Skin of body (tissue), 2 donors: ENCODE measurements at regions not wholly inside any gene's neighbourhood (a gene's known extent, or its start where the extent isn't known, plus 50 kb on each side); places are given as distances from the start of the nearest gene placed in this dataset. TPM values are rescaled to one million over a fixed set of nuclear protein-coding genes. Genes with fewer than 3 reads are reported as not detected.
"Not testable (repeated sequence)": the region's sequence is repeated elsewhere in the genome, so short reads cannot be mapped to it uniquely, and the experiment has no call there.

ENCODE experiments used
- DNase-seq: peaks from one replicate; lab custom pipeline; 2025; lab: John Stamatoyannopoulos, UW
- small RNA-seq: library from RNA; depleted of rRNA; stranded (forward); fragments of <200 nt; gene quantifications from one replicate; pipeline ENCODE3, GENCODE V24; 2014; ENCODE audit warnings: low replicate concordance

- DNase-seq = no peak
Observed at GRCh38 chr5:101067429-101067828, 164.3 kb upstream of the ST8SIA4 start.

- no peak for DNase-seq
Observed at GRCh38 chr5:101062902-101063301, 159.8 kb upstream of the ST8SIA4 start.

- no peak for DNase-seq
Observed at GRCh38 chr5:101047181-101047580, 144.1 kb upstream of the ST8SIA4 start.

- no peak for DNase-seq
Observed at GRCh38 chr5:101045689-101046088, 142.6 kb upstream of the ST8SIA4 start.

- not testable (repeated sequence) for DNase-seq
Observed at GRCh38 chr5:101040002-101040401, 136.9 kb upstream of the ST8SIA4 start.

GRCh38 chr5:101036778-101037177 lies 133.7 kb upstream of the ST8SIA4 start:
- no peak for DNase-seq

GRCh38 chr5:101035425-101035824 lies 132.3 kb upstream of the ST8SIA4 start:
- no peak for DNase-seq

- DNase-seq = no peak
Observed at GRCh38 chr5:101024299-101024698, 121.2 kb upstream of the ST8SIA4 start.

- no peak for DNase-seq
Observed at GRCh38 chr5:101018299-101018698, 115.2 kb upstream of the ST8SIA4 start.

GRCh38 chr5:101012880-101013279 lies 109.8 kb upstream of the ST8SIA4 start:
- DNase-seq = no peak

GRCh38 chr5:101009758-101010519 lies 106.9 kb upstream of the ST8SIA4 start:
- no peak for DNase-seq

GRCh38 chr5:100992354-100992753 lies 89.3 kb upstream of the ST8SIA4 start:
- no peak for DNase-seq

- not testable (repeated sequence) for DNase-seq
Observed at GRCh38 chr5:100983601-100984000, 80.5 kb upstream of the ST8SIA4 start.

- no peak for DNase-seq
Observed at GRCh38 chr5:100974082-100974481, 71.0 kb upstream of the ST8SIA4 start.

- no peak for DNase-seq
Observed at GRCh38 chr5:100970646-100971255, 67.7 kb upstream of the ST8SIA4 start.

GRCh38 chr5:100965291-100965690 lies 62.2 kb upstream of the ST8SIA4 start:
- no peak for DNase-seq

Small RNA genes lying in the stretch of these regions (small RNA-seq; reads per million reads assigned to genes)
- not detected for gene RN7SL802P
- not detected for gene RNA5SP188
